HG02938 (cell line): ENCODE measurements at regions not wholly inside any gene's neighbourhood (a gene's known extent, or its start where the extent isn't known, plus 50 kb on each side); places are given as distances from the start of the nearest gene placed in this dataset.

ENCODE experiments used
- ATAC-seq: cut with Tn5 transposase; IDR thresholded peaks from one replicate; pipeline ENCODE4 v1.9.1; 2021; ENCODE audit warnings: mild to moderate bottlenecking, moderate library complexity; ENCODE audit not compliant: unreplicated experiment

- ATAC-seq = no peak
Observed at GRCh38 chr15:98441599-98441998, 206.7 kb upstream of the IGF1R start.

GRCh38 chr15:98442379-98442833, 205.9 kb upstream of the IGF1R start:
- peak; percentile 80 for ATAC-seq

- ATAC-seq = no peak
Observed at GRCh38 chr15:98442901-98443300, 205.4 kb upstream of the IGF1R start.

GRCh38 chr15:98443526-98443925, 204.8 kb upstream of the IGF1R start:
- ATAC-seq = no peak

GRCh38 chr15:98444138-98444537, 204.2 kb upstream of the IGF1R start:
- no peak for ATAC-seq

GRCh38 chr15:98445315-98445714, 203.0 kb upstream of the IGF1R start:
- ATAC-seq = no peak

- ATAC-seq = no peak
Observed at GRCh38 chr15:98446083-98446482, 202.3 kb upstream of the IGF1R start.

- no peak for ATAC-seq
Observed at GRCh38 chr15:98447069-98447468, 201.3 kb upstream of the IGF1R start.

GRCh38 chr15:98451236-98451635, 197.1 kb upstream of the IGF1R start:
- no peak for ATAC-seq

GRCh38 chr15:98452238-98452637, 196.1 kb upstream of the IGF1R start:
- ATAC-seq = no peak

GRCh38 chr15:98455904-98456303, 192.4 kb upstream of the IGF1R start:
- ATAC-seq = no peak

- no peak for ATAC-seq
Observed at GRCh38 chr15:98476559-98476958, 171.8 kb upstream of the IGF1R start.

GRCh38 chr15:98480844-98481243, 167.5 kb upstream of the IGF1R start:
- ATAC-seq = no peak

- ATAC-seq = no peak
Observed at GRCh38 chr15:98483575-98484130, 164.7 kb upstream of the IGF1R start.

GRCh38 chr15:98484914-98485313, 163.4 kb upstream of the IGF1R start:
- no peak for ATAC-seq

GRCh38 chr15:98485451-98485850, 162.9 kb upstream of the IGF1R start:
- no peak for ATAC-seq

GRCh38 chr15:98493966-98494511, 154.3 kb upstream of the IGF1R start:
- no peak for ATAC-seq

- no peak for ATAC-seq
Observed at GRCh38 chr15:98501192-98501591, 147.1 kb upstream of the IGF1R start.

- no peak for ATAC-seq
Observed at GRCh38 chr15:98501632-98502031, 146.7 kb upstream of the IGF1R start.

GRCh38 chr15:98503970-98504369, 144.4 kb upstream of the IGF1R start:
- no peak for ATAC-seq

GRCh38 chr15:98504998-98505397, 143.3 kb upstream of the IGF1R start:
- no peak for ATAC-seq

- ATAC-seq = no peak
Observed at GRCh38 chr15:98505611-98506031, 142.7 kb upstream of the IGF1R start.

GRCh38 chr15:98506172-98506571, 142.2 kb upstream of the IGF1R start:
- no peak for ATAC-seq
